ENCODE measurements at regions not wholly inside any gene's neighbourhood (a gene's known extent, or its start where the extent isn't known, plus 50 kb on each side); places are given as distances from the start of the nearest gene placed in this dataset.

DNA sequence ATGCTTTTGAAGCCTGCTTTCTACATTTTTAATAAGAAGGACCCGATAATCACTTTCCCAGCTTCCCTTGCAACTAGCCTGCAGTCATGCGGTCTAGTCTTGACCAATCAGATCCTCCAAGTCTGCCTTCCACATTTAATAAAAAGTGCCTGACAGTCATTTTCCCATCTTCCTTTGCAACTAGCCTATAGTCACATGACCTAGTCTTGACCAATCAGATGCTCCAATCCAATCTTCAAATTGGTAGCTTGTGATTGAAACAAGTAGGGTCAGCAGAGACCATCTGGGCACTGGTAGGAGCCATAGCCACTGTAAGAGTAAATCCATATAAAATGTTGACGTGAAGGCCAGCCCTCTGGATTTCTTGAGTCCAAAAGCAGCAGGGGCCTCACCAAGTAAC is 80.0 kb downstream of the NPTX2 start:
- no peak overlapping the region for H3K27ac ChIP-seq (ENCODE audit: low read length)
- H3K4me1 ChIP-seq (ENCODE audit: low read length): no peaks in the 10 kb centered on the region
- no peaks in the 10 kb centered on the region for H4K20me1 ChIP-seq (ENCODE audit: insufficient read depth, low read length)
- 0 out of 2 replicates have a peak, but pooled peaks cover 4% of the 10 kb centered on the region for H3K27me3 ChIP-seq (ENCODE audit: low read depth, low read length)
- no peak overlapping the region for H2AFZ ChIP-seq (ENCODE audit: low read depth, low read length)
- no peaks in the 10 kb centered on the region for H3K9me3 ChIP-seq (ENCODE audit: insufficient read depth, low read length)
- H3K4me3 ChIP-seq (ENCODE audit: low read length): no peak overlapping the region
- H3K9ac ChIP-seq (ENCODE audit: low read length): no peak overlapping the region
- H3K36me3 ChIP-seq (replicated peaks; ENCODE audit: low read depth, low read length): no peaks in the 10 kb centered on the region
- no peaks in the 10 kb centered on the region for H3K79me2 ChIP-seq (ENCODE audit: low read length)
- no peak overlapping the region for H3K4me2 ChIP-seq (ENCODE audit: low read length)
- TF ChIP-seq EZH2phosphoT487 (IDR thresholded peaks at IDR 0.05; ENCODE audit: low read depth): no peak
- TF ChIP-seq, protein P1, sequence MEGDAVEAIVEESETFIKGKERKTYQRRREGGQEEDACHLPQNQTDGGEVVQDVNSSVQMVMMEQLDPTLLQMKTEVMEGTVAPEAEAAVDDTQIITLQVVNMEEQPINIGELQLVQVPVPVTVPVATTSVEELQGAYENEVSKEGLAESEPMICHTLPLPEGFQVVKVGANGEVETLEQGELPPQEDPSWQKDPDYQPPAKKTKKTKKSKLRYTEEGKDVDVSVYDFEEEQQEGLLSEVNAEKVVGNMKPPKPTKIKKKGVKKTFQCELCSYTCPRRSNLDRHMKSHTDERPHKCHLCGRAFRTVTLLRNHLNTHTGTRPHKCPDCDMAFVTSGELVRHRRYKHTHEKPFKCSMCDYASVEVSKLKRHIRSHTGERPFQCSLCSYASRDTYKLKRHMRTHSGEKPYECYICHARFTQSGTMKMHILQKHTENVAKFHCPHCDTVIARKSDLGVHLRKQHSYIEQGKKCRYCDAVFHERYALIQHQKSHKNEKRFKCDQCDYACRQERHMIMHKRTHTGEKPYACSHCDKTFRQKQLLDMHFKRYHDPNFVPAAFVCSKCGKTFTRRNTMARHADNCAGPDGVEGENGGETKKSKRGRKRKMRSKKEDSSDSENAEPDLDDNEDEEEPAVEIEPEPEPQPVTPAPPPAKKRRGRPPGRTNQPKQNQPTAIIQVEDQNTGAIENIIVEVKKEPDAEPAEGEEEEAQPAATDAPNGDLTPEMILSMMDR (IDR thresholded peaks at IDR 0.05; ENCODE audit: low read depth, low read length): no peak

DNA sequence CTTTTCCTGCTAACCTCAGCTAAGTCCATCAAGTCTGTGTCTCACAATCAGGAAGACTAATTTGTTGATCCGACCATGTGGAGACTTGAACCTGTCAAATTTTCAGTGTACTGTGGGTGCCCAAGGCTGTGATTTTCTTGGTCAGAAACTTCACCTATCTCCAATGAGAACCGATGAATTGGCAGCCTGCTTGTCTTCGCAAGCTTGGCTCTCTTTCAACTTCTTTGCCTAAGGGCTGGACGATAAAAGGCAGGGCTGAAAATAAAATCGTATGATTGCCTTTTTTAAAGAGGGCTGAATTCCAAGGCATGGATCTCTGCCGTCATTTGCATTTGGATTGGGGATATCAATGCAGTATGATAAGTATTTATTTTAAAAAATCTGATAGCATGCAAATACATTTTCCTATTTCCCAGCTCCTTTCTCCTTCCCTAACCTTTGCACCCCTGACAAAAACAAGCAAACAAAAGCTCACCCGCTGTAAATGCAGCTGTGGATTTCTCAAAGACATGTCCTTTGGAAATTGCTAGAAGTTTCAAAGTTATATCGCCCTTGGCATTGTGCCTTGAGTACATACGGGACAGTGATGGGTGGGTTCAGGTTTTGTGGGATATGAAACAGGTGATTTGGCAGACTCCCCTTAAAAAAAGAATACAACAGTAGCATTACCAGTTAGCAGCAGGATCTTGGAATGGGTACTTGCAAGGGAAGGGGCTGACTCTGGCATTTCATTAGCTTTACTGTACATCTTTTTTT is 80.6 kb downstream of the NPTX2 start:
- Histone ChIP-seq H4K20me1 (ENCODE audit: insufficient read depth, low read length) (no peaks in the 10 kb centered on the region), H3K9ac (ENCODE audit: low read length) (no peak overlapping the region), H3K27me3 (ENCODE audit: low read depth, low read length) (0 out of 2 replicates have a peak, but pooled peaks cover 4% of the 10 kb centered on the region), H3K4me3 (ENCODE audit: low read length) (no peak overlapping the region), H3K9me3 (ENCODE audit: insufficient read depth, low read length) (no peaks in the 10 kb centered on the region), H2AFZ (ENCODE audit: low read depth, low read length) (no peak overlapping the region), H3K4me1 (ENCODE audit: low read length) (no peaks in the 10 kb centered on the region; the same call in 1 of the 2 replicates), H3K27ac (ENCODE audit: low read length) (no peak overlapping the region), H3K4me2 (ENCODE audit: low read length) (no peak overlapping the region), H3K79me2 (ENCODE audit: low read length) (no peaks in the 10 kb centered on the region), H3K36me3 (replicated peaks; ENCODE audit: low read depth, low read length) (no peaks in the 10 kb centered on the region)
- TF ChIP-seq EZH2phosphoT487 (IDR thresholded peaks at IDR 0.05; ENCODE audit: low read depth): no peak
- TF ChIP-seq, protein P1 (IDR thresholded peaks at IDR 0.05; ENCODE audit: low read depth, low read length): no peak

DNA sequence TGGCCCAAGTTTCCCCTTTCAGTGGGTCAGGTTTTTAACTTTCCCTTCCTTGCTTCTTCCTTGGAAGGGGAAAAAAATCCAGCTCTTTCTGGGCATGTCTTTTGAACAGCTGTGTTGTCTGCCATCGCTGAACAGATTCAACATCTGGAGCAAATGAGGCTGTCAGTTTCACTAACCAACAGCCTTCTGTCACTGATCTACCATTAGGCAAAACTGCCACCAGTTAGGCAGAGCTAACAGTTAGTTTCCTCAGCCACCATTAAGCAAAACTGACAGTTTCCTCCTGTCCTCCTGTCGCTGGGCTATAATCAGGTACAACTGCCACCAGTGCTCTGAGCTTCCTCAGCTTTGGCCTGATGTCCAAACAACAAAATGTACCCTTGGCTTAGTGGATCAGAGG is 81.9 kb downstream of the NPTX2 start:
- no peak overlapping the region for H3K4me2 ChIP-seq (ENCODE audit: low read length)
- peaks cover 7% of the 10 kb centered on the region; the same call in 1 of the 2 replicates for H3K27me3 ChIP-seq (ENCODE audit: low read depth, low read length)
- H4K20me1 ChIP-seq (ENCODE audit: insufficient read depth, low read length): no peaks in the 10 kb centered on the region
- no peaks in the 10 kb centered on the region for H3K79me2 ChIP-seq (ENCODE audit: low read length)
- H3K4me3 ChIP-seq (ENCODE audit: low read length): no peak overlapping the region
- H3K9me3 ChIP-seq (ENCODE audit: insufficient read depth, low read length): no peaks in the 10 kb centered on the region
- H3K9ac ChIP-seq (ENCODE audit: low read length): no peak overlapping the region
- no peak overlapping the region for H3K27ac ChIP-seq (ENCODE audit: low read length)
- H3K36me3 ChIP-seq (replicated peaks; ENCODE audit: low read depth, low read length): no peaks in the 10 kb centered on the region
- no peak overlapping the region for H2AFZ ChIP-seq (ENCODE audit: low read depth, low read length)
- no peak for TF ChIP-seq EZH2phosphoT487 (IDR thresholded peaks at IDR 0.05; ENCODE audit: low read depth)
- TF ChIP-seq, protein P1 (IDR thresholded peaks at IDR 0.05; ENCODE audit: low read depth, low read length): no peak
- H3K4me1 ChIP-seq (ENCODE audit: low read length): peaks cover 12% of the 10 kb centered on the region

DNA sequence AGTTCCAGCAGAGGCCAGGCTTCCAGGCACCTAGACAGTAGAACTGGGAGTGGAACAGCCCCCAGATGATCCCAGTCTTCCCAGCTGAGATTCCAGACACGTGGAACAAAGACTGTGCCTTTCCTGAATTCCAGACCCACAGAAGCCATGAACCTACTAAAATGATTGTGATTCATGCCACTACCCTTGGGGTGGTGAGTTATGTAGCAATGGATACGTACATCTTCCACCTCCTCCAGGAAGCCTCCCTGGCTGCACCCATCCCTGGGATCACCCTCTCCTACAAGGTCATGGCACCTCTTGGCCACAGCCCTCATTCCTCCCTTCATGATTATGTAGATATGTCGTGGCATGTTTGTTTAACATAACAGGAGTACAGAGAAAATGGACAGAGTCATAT is 83.4 kb downstream of the NPTX2 start:
- H3K4me2 ChIP-seq (ENCODE audit: low read length): no peak overlapping the region
- H3K79me2 ChIP-seq (ENCODE audit: low read length): no peaks in the 10 kb centered on the region
- H3K36me3 ChIP-seq (replicated peaks; ENCODE audit: low read depth, low read length): no peaks in the 10 kb centered on the region
- H3K9ac ChIP-seq (ENCODE audit: low read length): no peak overlapping the region
- H3K4me3 ChIP-seq (ENCODE audit: low read length): no peak overlapping the region
- peaks cover 7% of the 10 kb centered on the region; the same call in 1 of the 2 replicates for H3K27me3 ChIP-seq (ENCODE audit: low read depth, low read length)
- no peaks in the 10 kb centered on the region for H3K9me3 ChIP-seq (ENCODE audit: insufficient read depth, low read length)
- TF ChIP-seq, protein P1 (IDR thresholded peaks at IDR 0.05; ENCODE audit: low read depth, low read length): no peak
- TF ChIP-seq EZH2phosphoT487 (IDR thresholded peaks at IDR 0.05; ENCODE audit: low read depth): no peak
- peaks cover 15% of the 10 kb centered on the region for H3K4me1 ChIP-seq (ENCODE audit: low read length)
- no peak overlapping the region for H2AFZ ChIP-seq (ENCODE audit: low read depth, low read length)
- no peak overlapping the region for H3K27ac ChIP-seq (ENCODE audit: low read length)
- no peaks in the 10 kb centered on the region for H4K20me1 ChIP-seq (ENCODE audit: insufficient read depth, low read length)
